Stimulated activated CD4-positive, alpha-beta T cell treated with anti-CD3 and anti-CD28 coated beads, Interleukin-15, amount 100 ng/mL, for 24 hours (primary cell): ENCODE measurements at regions not wholly inside any gene's neighbourhood (a gene's known extent, or its start where the extent isn't known, plus 50 kb on each side); places are given as distances from the start of the nearest gene placed in this dataset.

ENCODE experiments used
- DNase-seq: peaks from one replicate; pipeline ENCODE4 v3.0.0-alpha.2; 2020

- no peak for DNase-seq
Measured at GRCh38 chr5:30698217-30698616, 495.3 kb upstream of the CDH6 start.

DNA sequence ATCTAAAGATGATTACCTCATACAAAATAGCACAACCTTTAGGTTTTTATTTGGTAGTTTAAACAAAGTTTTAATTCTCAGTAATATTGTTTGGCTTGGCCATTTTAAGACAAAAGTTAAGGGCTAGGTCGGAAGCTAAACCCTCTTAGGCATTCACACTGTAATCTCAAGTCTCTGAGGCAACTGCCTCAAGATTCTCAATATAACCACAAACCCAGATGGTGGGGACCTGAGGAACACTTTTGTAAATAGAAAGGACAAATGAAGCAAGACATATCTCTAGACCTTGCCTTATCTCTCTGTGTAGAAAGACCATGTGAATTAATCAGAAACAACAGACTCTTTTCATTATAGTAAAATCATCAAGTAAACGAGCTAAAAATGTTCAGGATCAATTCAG, 500.2 kb upstream of the CDH6 start:
- DNase-seq = no peak

GRCh38 chr5:30690931-30691330, 502.6 kb upstream of the CDH6 start:
- DNase-seq = no peak

GRCh38 chr5:30687461-30687860, 506.0 kb upstream of the CDH6 start:
- DNase-seq = no peak

- DNase-seq = no peak
Measured at GRCh38 chr5:30686530-30686929, 507.0 kb upstream of the CDH6 start.

GRCh38 chr5:30676223-30676840, 517.2 kb upstream of the CDH6 start:
- DNase-seq = no peak

GRCh38 chr5:30667293-30667692, 526.2 kb upstream of the CDH6 start:
- DNase-seq = no peak

- no peak for DNase-seq
Measured at GRCh38 chr5:30663536-30663935, 530.0 kb upstream of the CDH6 start.

DNA sequence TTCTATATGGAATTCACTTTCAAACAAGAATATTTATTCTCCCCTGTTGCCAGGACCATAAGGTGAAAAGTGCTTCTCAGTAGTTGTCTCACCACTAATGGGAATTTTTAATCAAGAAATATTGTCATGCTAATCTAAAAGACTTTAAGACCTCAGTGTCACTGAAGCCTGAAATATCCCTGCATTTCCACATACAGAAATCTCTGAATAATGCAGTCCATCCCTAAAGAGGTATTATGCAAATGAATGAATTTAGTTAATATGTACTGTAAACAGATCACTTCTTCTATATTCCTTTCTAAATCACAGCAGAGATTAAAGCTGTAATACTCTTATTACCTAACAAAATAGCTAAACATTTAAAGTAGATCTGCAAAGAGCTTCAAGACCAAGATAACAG, 531.1 kb upstream of the CDH6 start:
- DNase-seq = no peak

GRCh38 chr5:30661730-30662129, 531.8 kb upstream of the CDH6 start:
- DNase-seq = no peak

- DNase-seq = no peak
Measured at GRCh38 chr5:30659417-30659816, 534.1 kb upstream of the CDH6 start.

DNA sequence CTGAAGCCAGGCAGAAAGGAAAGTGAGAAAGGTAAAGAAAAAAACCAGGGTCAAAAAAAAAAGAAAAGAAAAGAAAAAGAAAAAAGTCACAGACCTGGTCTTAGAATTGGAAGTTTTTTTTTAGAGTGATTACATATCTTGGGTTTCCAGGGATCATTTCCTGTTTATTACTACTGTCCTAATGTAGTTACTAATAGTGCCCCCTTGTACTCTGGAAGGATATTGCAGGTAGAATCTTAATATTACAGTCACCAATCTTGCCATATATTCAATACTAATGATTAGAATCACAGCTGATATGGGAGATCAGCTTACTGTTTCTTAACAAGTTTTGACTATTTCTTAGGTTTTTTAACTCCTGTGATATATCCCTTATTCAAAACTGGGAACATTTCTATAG, 543.2 kb upstream of the CDH6 start:
- DNase-seq = no peak

DNA sequence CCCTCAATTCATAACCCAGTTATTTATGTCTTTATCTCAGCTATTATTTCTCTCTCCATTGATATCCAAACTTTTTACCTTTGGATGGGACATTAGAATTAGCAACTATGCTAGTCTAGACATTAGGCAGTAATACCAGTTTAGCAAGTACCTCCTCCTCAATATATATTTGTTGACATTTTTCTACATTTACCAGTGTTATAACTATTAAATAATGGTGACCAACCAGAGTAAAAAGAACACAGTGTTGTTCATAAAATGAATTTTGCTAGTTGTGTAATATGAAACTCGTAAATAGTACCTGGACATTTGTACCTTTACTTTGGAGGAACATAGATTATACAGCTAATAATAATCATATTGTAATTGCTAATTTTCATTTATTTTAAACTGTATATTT, 554.6 kb upstream of the CDH6 start:
- DNase-seq = no peak

- no peak for DNase-seq
Measured at GRCh38 chr5:30627945-30628344, 565.5 kb upstream of the CDH6 start.

- no peak for DNase-seq
Measured at GRCh38 chr5:30626557-30626956, 566.9 kb upstream of the CDH6 start.

DNA sequence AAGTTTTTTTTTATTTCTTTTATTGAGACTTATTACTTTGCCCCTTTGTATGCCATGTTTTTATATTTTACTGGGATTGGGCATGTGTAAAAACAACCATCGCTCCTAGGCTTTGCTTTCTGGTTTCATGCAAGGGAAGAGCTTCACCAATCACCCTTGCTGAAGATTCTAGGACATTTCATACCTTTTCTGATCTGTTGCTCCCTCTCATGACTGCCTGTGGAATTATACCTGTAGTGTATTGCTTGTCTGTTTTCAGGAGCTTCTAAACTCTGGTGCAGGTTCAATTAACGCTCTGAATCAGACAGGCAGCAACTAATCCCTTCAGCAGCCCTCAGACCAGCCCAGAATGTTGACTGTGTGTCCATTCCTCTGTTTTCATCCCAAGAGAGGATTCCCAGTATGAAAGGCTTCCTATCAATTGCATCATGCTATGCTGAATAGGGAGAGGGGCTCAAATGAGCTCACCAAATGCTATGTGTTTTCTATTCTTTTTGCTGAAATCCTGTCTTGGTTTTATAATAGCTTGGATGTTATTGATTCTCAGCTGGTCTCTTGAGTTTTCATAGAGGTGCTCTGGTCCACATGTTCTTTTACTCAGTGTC, 572.9 kb upstream of the CDH6 start:
- no peak for DNase-seq

DNA sequence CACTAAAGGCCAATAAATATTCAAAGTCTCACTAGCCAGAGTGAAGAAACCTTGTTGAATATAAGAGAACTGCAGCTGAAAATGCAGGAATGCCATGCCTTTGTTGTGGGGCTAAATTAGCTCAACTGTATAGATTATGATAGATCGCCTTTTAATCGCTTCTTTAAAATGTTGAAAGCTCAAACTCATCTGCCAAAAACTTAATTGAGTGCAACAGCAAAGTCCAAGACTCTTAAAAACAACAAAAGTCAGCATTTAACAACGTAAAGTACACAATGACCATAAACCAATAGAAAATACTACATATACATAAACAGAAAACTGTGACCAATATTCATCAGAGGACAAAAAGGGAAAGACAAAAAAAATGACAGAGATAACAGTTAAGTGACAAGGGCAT, 585.0 kb upstream of the CDH6 start:
- no peak for DNase-seq

DNA sequence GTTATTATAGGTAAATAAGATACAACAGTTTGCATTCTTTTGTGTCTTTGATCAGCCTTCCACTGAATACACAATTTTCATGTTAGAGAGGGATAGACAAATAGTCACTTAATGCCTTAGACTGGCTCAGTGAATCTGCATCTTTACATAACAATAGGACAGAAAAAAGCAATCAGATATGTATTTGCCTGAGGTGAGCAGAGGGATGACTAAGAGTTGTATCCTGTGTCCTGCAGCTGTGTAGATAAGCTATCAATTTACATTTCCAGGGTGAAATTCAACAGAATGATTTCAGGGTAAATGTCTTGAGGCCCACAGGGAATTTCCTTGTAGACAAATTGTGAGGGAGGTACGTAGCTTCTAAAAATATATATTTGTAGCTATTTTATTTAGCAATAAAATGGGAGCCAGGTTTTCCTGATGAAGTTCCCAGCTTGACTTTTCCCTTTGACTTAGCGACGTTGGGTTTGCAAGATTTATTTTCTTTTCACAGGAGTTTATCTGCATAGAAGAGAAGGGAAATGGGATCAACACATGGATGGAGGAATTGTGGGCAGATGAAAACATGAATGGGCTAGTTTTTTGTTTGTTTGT, 586.1 kb upstream of the CDH6 start:
- no peak for DNase-seq

DNA sequence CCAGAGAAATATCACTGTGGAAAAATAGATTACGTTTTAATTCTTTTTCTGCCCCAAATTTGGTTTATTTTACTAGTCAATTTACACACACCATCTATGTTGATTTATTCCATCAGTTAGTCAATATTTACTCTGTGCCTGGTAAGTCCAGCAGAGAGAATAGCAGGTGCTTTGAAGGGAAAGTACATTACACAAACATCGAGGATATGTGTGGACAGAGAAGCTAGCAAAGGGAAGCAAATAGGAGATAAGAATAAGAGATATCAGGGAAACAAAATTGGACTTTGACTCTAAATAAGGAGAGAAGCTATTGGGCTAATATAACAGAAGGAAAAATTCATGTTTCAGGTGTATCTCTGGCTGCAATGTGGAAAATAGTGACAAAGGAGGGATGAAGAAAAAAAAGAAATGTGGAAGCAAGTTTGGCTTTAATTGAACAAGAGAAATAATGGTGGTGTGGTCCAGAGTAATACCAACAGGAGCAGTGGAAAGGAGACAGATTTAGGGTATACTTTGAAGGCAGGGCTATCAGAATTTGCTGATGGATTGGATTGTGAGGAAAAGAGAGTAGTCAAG, 587.7 kb upstream of the CDH6 start:
- no peak for DNase-seq

- DNase-seq = no peak
Measured at GRCh38 chr5:30604648-30605262, 588.7 kb upstream of the CDH6 start.

DNA sequence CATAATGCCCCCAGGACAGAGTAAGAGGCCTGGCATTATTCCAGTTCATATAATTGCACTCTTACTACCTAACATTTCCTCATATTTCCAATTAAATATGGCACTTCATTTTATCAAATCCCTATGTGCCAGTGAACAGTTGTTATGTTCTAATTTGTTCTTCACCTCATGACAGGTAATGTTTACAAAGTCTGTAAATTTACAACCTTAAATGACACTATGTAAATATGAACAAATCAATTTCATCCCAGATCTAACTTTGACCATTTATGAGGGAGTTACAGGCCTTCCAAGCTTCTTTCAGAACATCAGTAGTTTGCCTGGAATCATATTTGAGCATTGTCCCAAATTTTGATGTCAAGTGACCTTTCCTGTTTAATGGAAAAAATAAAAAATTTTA, 592.6 kb upstream of the CDH6 start:
- no peak for DNase-seq

DNA sequence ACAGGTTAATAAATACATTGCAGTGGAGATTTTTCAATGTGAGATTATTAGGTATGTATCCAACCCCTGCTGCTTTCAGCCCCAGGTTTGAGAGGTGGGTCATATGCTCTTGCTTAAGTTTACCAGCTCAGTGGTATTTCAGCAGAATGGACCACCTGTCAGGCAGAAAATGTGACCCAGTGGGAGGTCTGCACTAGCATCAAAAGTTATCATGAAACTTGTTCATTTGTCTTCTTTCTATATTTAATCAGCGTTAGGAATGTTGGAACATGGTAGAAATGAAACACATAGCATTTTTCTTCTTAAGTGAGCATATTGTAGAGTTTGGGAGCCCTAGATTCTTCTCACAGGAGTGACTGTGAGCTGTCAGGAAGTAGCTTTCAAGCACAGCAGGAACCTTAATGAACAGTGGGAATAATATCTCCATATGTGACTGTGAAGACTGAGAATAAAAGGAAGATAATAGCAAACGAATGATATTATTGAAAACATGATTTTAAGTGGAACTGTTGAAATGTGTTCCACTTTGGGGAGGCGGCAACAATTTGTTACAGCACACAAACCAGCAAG, 596.9 kb upstream of the CDH6 start:
- DNase-seq = no peak

DNA sequence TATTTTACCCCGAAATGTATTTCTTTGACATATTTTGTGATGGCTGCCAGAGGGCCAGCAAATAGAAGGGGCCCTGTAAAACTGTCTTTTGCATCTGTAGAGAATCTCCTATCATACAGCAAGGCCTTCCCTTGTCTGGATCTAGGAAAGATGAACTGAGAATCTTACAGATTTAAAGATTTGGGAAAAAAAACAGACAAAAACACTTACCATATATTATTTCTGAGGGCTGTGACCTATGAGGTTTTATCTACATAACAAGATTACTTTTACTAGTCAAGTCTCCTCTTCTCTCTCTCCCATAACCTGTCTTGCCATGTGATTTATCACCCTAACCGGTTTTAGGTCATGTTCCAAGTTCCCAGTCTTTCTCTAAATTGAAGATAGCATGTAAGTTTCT, 599.2 kb upstream of the CDH6 start:
- DNase-seq = no peak

DNA sequence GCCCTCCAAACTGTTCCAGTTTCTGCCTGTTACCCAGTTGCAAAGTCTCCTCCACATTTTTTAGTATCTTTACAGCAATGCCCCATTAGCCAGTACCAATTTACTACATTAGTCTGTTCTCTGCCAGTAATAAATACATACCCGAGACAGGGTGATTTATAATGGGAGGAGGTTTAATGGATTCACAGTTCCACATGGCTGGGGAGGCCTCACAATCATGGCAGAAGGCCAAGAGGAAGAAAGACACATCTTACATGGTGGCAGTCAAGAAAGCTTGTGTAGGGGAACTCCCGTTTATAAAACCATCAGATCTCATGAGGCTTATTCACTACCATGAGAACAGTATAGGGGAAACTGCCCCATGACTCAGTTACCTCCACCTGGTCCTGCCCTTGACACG, 600.7 kb upstream of the CDH6 start:
- DNase-seq = no peak
